Adrenal gland (tissue), 9 donors: ENCODE measurements at regions not wholly inside any gene's neighbourhood (a gene's known extent, or its start where the extent isn't known, plus 50 kb on each side); places are given as distances from the start of the nearest gene placed in this dataset.

ENCODE experiments used
- DNase-seq, 7 donors: peaks; one replicate each; pipeline ENCODE4 v3.0.0-alpha.2; 2019 to 2020
- H3K27ac ChIP-seq, 5 donors: fragments of 200-600 bp; sonication (generic) in 4 of 5; 1 replicate in 3 of 5; 2 replicates in 2 of 5; pipeline versions ENCODE4 v1.5.1 to v1.8.0; 2016 to 2020; ENCODE audit warnings: mild to moderate bottlenecking in 1 of 5
- H3K27me3 ChIP-seq: fragments of 200-600 bp; 2 replicates; pipeline ENCODE4 v1.8.0; 2021
- H3K36me3 ChIP-seq, 2 donors: fragments of 200-600 bp; replicated peaks in 1 of 2; 1 replicate in 1 of 2; 2 replicates in 1 of 2; pipeline versions ENCODE4 v1.5.1 to v1.8.0; 2018 to 2022
- H3K4me1 ChIP-seq, 2 donors: fragments of 200-600 bp; replicated peaks in 1 of 2; 1 replicate in 1 of 2; 2 replicates in 1 of 2; pipeline versions ENCODE4 v1.5.1 to v1.8.0; 2018 to 2021
- H3K4me3 ChIP-seq, 4 donors: fragments of 200-600 bp; sonication (generic) in 3 of 4; one replicate each; pipeline ENCODE4 v1.5.1; 2016 to 2018
- H3K9me3 ChIP-seq, 3 donors: fragments of 200-600 bp; sonication (generic) in 1 of 3; replicated peaks in 1 of 3; 1 replicate in 2 of 3; 2 replicates in 1 of 3; pipeline versions ENCODE4 v1.5.1 to v1.8.0; 2016 to 2021
- CTCF ChIP-seq, 6 experiments: fragments of 450-650 bp in 4 of 6; fragments of 200-600 bp in 2 of 6; sonication (generic) in 1 of 6; IDR thresholded peaks; 1 replicate in 5 of 6; 2 replicates in 1 of 6; pipeline versions ENCODE4 v1.5.1 to v1.8.0; 2016 to 2021; ENCODE audit warnings: antibody characterized with exemption in 6 of 6, mild to moderate bottlenecking in 2 of 6, moderate library complexity in 1 of 6
- POLR2A ChIP-seq, 2 donors: fragments of 450-650 bp; IDR thresholded peaks; one replicate each; pipeline ENCODE4 v1.6.1; 2017; ENCODE audit warnings: antibody characterized with exemption in 2 of 2, mild to moderate bottlenecking in 2 of 2, moderate library complexity in 1 of 2
- WGBS, 4 donors: extraction: QIAGEN DNeasy Blood & Tissue Kit in 2 of 4; methylation state at CpG; one replicate each; pipeline versions ENCODE4 v1.1.5 to v1.1.7; 2013 to 2017; 5-methylcytosine and 5-hydroxymethylcytosine counted together
- intact Hi-C, 2 donors: fragments of 100-400 bp; cut with DNase I; formaldehyde crosslinking; loops; one replicate each; pipeline versions ENCODE4 v1.14.1 to v1.15.0; 2022 to 2023
- donor health status: healthy with polysubstance abuse.
- donor health status: Bipolar disorder and iron deficiency.
- donor health status: DM: yes; HTN: yes; CAD: no.
- donor health status: DM: no; HTN: no; CAD: no.
- donor health status: DM: no; HTN: no; CAD: no.

GRCh38 chrY:7818924-7819323 lies 907.4 kb upstream of the AMELY start:
- Histone ChIP-seq H3K9me3 (no peaks in the 10 kb centered on the region), H3K27me3 (no peaks in the 10 kb centered on the region), H3K27ac (no peak overlapping the region), H3K36me3 (no peaks in the 10 kb centered on the region), H3K4me1 (no peaks in the 10 kb centered on the region), H3K4me3 (no peak overlapping the region)
- DNase-seq = no peak
- peak in 2 of 6 experiments; percentile 36 to 48 for TF ChIP-seq CTCF (IDR thresholded peaks at IDR 0.05)
- no peak for TF ChIP-seq POLR2A (IDR thresholded peaks at IDR 0.05)
- intact Hi-C loops = loop anchor here in 1 of 2 donors (10.0 kb wide), 1 partner anchor 474 kb away; no protein-coding TSS in a partner anchor

- 87% methylated on average over 1 of the region's 1 CpG; no CpG with 5 or more reads in 3 of the 4 donors for WGBS, 4 donors
- no peak for DNase-seq
- Histone ChIP-seq H3K4me3 (no peak overlapping the region), H3K9me3 (no peaks in the 10 kb centered on the region), H3K27me3 (no peaks in the 10 kb centered on the region), H3K36me3 (no peaks in the 10 kb centered on the region), H3K4me1 (no peaks in the 10 kb centered on the region), H3K27ac (no peak overlapping the region)
- intact Hi-C loops = loop anchor here in 1 of 2 donors (10.0 kb wide), 1 partner anchor 472 kb away; no protein-coding TSS in a partner anchor
- TF ChIP-seq CTCF (IDR thresholded peaks at IDR 0.05) = no peak
- no peak for TF ChIP-seq POLR2A (IDR thresholded peaks at IDR 0.05)
Observed at GRCh38 chrY:7816567-7816966, 905.0 kb upstream of the AMELY start.

- no peak overlapping the region for H3K4me3 ChIP-seq
- H3K27ac ChIP-seq = no peak overlapping the region
- no peaks in the 10 kb centered on the region for H3K4me1 ChIP-seq
- no peaks in the 10 kb centered on the region for H3K9me3 ChIP-seq
- TF ChIP-seq CTCF (IDR thresholded peaks at IDR 0.05) (no peak), POLR2A (IDR thresholded peaks at IDR 0.05) (no peak)
- no peaks in the 10 kb centered on the region for H3K36me3 ChIP-seq
- H3K27me3 ChIP-seq = no peaks in the 10 kb centered on the region
- intact Hi-C loops = loop anchor here in 1 of 2 donors (10.0 kb wide), 1 partner anchor 471 kb away; no protein-coding TSS in a partner anchor
- no peak for DNase-seq
Observed at GRCh38 chrY:7815921-7816320, 904.4 kb upstream of the AMELY start.

GRCh38 chrY:7815285-7815684 lies 903.7 kb upstream of the AMELY start:
- H3K36me3 ChIP-seq = no peaks in the 10 kb centered on the region
- no peaks in the 10 kb centered on the region for H3K27me3 ChIP-seq
- DNase-seq = no peak
- H3K4me1 ChIP-seq = no peaks in the 10 kb centered on the region
- H3K9me3 ChIP-seq = no peaks in the 10 kb centered on the region
- intact Hi-C loops = loop anchor here in 1 of 2 donors (10.0 kb wide), 1 partner anchor 470 kb away; no protein-coding TSS in a partner anchor
- 97% methylated on average over 1 of the region's 1 CpG; no CpG with 5 or more reads in 3 of the 4 donors for WGBS, 4 donors
- H3K4me3 ChIP-seq = no peak overlapping the region
- H3K27ac ChIP-seq = no peak overlapping the region
- no peak for TF ChIP-seq POLR2A (IDR thresholded peaks at IDR 0.05)
- no peak for TF ChIP-seq CTCF (IDR thresholded peaks at IDR 0.05)
